ENCODE measurements at regions not wholly inside any gene's neighbourhood (a gene's known extent, or its start where the extent isn't known, plus 50 kb on each side); places are given as distances from the start of the nearest gene placed in this dataset.

- TF ChIP-seq CTCF (IDR thresholded peaks at IDR 0.05) (no peak), POLR2AphosphoS5 (IDR thresholded peaks at IDR 0.05) (peak in 2 of 4 donors; percentile 36 to 43), POLR2A (IDR thresholded peaks at IDR 0.05) (no peak)
These were observed 690.0 kb upstream of the PIK3C3 start for GRCh38 chr18:41265047-41265446.

All from sigmoid colon (tissue), 4 donors.